ENCODE measurements at regions not wholly inside any gene's neighbourhood (a gene's known extent, or its start where the extent isn't known, plus 50 kb on each side); places are given as distances from the start of the nearest gene placed in this dataset.
"Not testable (repeated sequence)": the region's sequence is repeated elsewhere in the genome, so short reads cannot be mapped to it uniquely, and the experiment has no call there.

- no peak for DNase-seq
These were observed 86.2 kb downstream of the PSAT1 start for GRCh38 chr9:78383130-78383529.

- DNase-seq = no peak
These were observed 89.4 kb downstream of the PSAT1 start for GRCh38 chr9:78386348-78386747.

- no peak for DNase-seq
These were observed 89.8 kb downstream of the PSAT1 start for GRCh38 chr9:78386773-78387172.

- no peak for DNase-seq
These were observed 96.4 kb downstream of the PSAT1 start for GRCh38 chr9:78393340-78393739.

GRCh38 chr9:78393932-78394331 lies 97.0 kb downstream of the PSAT1 start:
- no peak for DNase-seq

GRCh38 chr9:78396087-78396486 lies 99.2 kb downstream of the PSAT1 start:
- no peak for DNase-seq

GRCh38 chr9:78397045-78397444 lies 100.1 kb downstream of the PSAT1 start:
- DNase-seq = no peak

GRCh38 chr9:78397454-78397853 lies 100.5 kb downstream of the PSAT1 start:
- no peak for DNase-seq

GRCh38 chr9:78399153-78399552 lies 102.2 kb downstream of the PSAT1 start:
- no peak for DNase-seq

- DNase-seq = no peak
These were observed 103.6 kb downstream of the PSAT1 start for GRCh38 chr9:78400496-78400895.

GRCh38 chr9:78405461-78405860 lies 108.5 kb downstream of the PSAT1 start:
- DNase-seq = no peak

GRCh38 chr9:78406146-78406545 lies 109.2 kb downstream of the PSAT1 start:
- DNase-seq = no peak

- DNase-seq = no peak
These were observed 110.0 kb downstream of the PSAT1 start for GRCh38 chr9:78406933-78407332.

- no peak for DNase-seq
These were observed 110.8 kb downstream of the PSAT1 start for GRCh38 chr9:78407636-78408312.

- DNase-seq = no peak
These were observed 111.5 kb downstream of the PSAT1 start for GRCh38 chr9:78408388-78408787.

GRCh38 chr9:78409928-78410510 lies 113.1 kb downstream of the PSAT1 start:
- not testable (repeated sequence) for DNase-seq

GRCh38 chr9:78422309-78422708 lies 125.4 kb downstream of the PSAT1 start:
- no peak for DNase-seq

GRCh38 chr9:78424299-78424698 lies 127.4 kb downstream of the PSAT1 start:
- DNase-seq = no peak

GRCh38 chr9:78428640-78429039 lies 131.7 kb downstream of the PSAT1 start:
- no peak for DNase-seq

- DNase-seq = no peak
These were observed 133.5 kb downstream of the PSAT1 start for GRCh38 chr9:78430387-78430786.

GRCh38 chr9:78431039-78431438 lies 134.1 kb downstream of the PSAT1 start:
- DNase-seq = not testable (repeated sequence)

GRCh38 chr9:78436873-78437272 lies 139.9 kb downstream of the PSAT1 start:
- DNase-seq = no peak

- no peak for DNase-seq
These were observed 140.4 kb downstream of the PSAT1 start for GRCh38 chr9:78437296-78437695.

Measured in anterior cingulate cortex (tissue), 58 donors.